KMS-11 (cell line): ENCODE measurements at regions not wholly inside any gene's neighbourhood (a gene's known extent, or its start where the extent isn't known, plus 50 kb on each side); places are given as distances from the start of the nearest gene placed in this dataset.

ENCODE experiments used
- H2AFZ ChIP-seq: fragments of 200-600 bp; sonication (generic); 2 replicates; pipeline ENCODE4 v1.6.1; 2016; ENCODE audit warnings: antibody characterized with exemption, mixed run types, low read depth
- H3K27ac ChIP-seq: fragments of 200-600 bp; sonication (generic); 2 replicates; pipeline ENCODE4 v1.6.1; 2016; ENCODE audit warnings: mild to moderate bottlenecking, mixed run types
- H3K27me3 ChIP-seq: fragments of 200-600 bp; sonication (generic); 2 replicates; pipeline ENCODE4 v1.6.1; 2017; ENCODE audit warnings: mild to moderate bottlenecking, low read depth, mixed run types, moderate library complexity; ENCODE audit not compliant: insufficient read depth
- H3K36me3 ChIP-seq: fragments of 200-600 bp; sonication (generic); 2 replicates; pipeline ENCODE4 v1.6.1; 2017; ENCODE audit warnings: mild to moderate bottlenecking, mixed run types; ENCODE audit not compliant: insufficient read depth
- H3K4me1 ChIP-seq: fragments of 200-600 bp; sonication (generic); 2 replicates; pipeline ENCODE4 v1.6.1; 2016; ENCODE audit warnings: mild to moderate bottlenecking, low read depth, mixed run types; ENCODE audit not compliant: poor library complexity, severe bottlenecking
- H3K4me2 ChIP-seq: fragments of 200-600 bp; sonication (generic); 2 replicates; pipeline ENCODE4 v1.7.0; 2016; ENCODE audit warnings: mild to moderate bottlenecking, mixed run types
- H3K4me3 ChIP-seq: fragments of 200-600 bp; sonication (generic); IDR thresholded peaks from 2 replicates; pipeline ENCODE4 v1.6.1; 2017; ENCODE audit warnings: low read depth, low read length, mixed read lengths; ENCODE audit not compliant: insufficient read depth
- H3K79me2 ChIP-seq: fragments of 200-600 bp; sonication (generic); 2 replicates; pipeline ENCODE4 v1.6.1; 2016; ENCODE audit warnings: low read depth, mixed run types; ENCODE audit not compliant: insufficient read depth
- H3K9ac ChIP-seq: fragments of 200-600 bp; sonication (generic); 2 replicates; pipeline ENCODE4 v1.6.1; 2016; ENCODE audit warnings: mild to moderate bottlenecking, mixed run types
- H4K20me1 ChIP-seq: fragments of 200-600 bp; sonication (generic); 2 replicates; pipeline ENCODE4 v1.6.1; 2016; ENCODE audit warnings: mild to moderate bottlenecking, mixed run types; ENCODE audit not compliant: insufficient read depth
- CTCF ChIP-seq: fragments of 200-600 bp; sonication (generic); conservative IDR thresholded peaks from 2 replicates; pipeline ENCODE4 v1.6.1; 2017; ENCODE audit warnings: low read depth, mild to moderate bottlenecking, antibody characterized with exemption, low read length, moderate library complexity, mixed read lengths

GRCh38 chr18:1891641-1892040 is 679.7 kb downstream of the METTL4 start:
- no peak for TF ChIP-seq CTCF
- Histone ChIP-seq H3K79me2 (no peaks in the 10 kb centered on the region), H3K4me1 (no peaks in the 10 kb centered on the region), H4K20me1 (no peaks in the 10 kb centered on the region), H3K4me2 (no peak overlapping the region), H3K27me3 (no peaks in the 10 kb centered on the region), H2AFZ (no peak overlapping the region), H3K36me3 (no peaks in the 10 kb centered on the region), H3K4me3 (no peak overlapping the region), H3K27ac (no peak overlapping the region), H3K9ac (no peak overlapping the region)

DNA sequence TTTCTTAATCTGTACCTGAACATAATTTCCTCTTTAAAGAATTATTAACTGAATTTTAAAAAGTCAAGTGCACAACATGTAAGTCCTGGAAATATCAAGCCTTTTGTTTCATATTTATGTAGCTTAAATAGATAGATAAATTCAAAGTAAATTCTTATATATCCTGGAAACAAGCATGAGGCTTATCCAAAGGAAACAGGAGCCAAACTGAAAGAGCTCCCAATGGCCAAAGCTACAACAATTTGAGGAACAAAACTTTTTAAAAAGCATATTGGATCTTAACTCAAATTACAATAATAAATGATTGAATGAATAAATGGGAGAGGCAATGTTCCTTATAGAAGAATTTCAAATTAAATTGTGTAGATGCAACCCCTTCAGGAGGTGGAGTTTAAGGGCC is 679.1 kb downstream of the METTL4 start:
- Histone ChIP-seq H4K20me1 (no peaks in the 10 kb centered on the region), H3K27ac (no peak overlapping the region), H3K4me1 (no peaks in the 10 kb centered on the region), H2AFZ (no peak overlapping the region), H3K27me3 (no peaks in the 10 kb centered on the region), H3K4me2 (no peak overlapping the region), H3K9ac (no peak overlapping the region), H3K36me3 (no peaks in the 10 kb centered on the region), H3K79me2 (no peaks in the 10 kb centered on the region), H3K4me3 (no peak overlapping the region)
- TF ChIP-seq CTCF, result no peak

DNA sequence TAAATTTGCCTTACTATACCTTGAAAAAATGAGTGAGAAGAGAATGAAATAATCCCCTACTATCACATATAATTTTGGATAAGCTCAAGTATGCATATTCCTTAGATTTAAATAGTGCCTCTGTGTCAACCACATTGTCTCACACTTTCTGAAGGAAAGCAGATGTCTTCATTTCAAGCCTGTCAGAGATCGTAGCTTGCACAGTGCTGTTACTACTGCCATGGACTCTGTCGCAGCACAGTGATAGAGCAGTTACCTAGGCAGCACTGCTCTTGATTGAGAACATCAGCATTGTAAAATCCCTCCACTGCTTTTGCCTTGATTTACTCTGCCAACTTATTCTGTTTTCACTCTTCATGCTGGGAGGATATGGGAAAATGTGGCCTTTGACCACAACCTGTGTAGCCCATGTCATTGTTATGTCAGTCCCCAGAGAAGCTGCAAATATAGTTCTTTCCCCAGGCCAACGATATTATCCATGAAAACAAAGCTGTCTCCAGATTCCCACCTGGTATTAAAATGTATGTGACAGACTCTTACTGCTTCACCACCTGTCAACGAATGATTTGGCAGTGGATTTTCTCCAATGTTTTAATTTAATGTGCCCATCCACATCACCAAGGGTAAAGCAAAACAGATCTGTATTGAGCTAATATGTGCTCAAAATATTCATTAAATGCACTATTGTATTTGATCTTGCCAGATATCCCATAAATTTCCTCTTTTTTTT is 675.7 kb downstream of the METTL4 start:
- H3K27ac ChIP-seq, result no peak overlapping the region
- no peak overlapping the region for H3K4me3 ChIP-seq
- no peaks in the 10 kb centered on the region for H3K79me2 ChIP-seq
- no peaks in the 10 kb centered on the region for H4K20me1 ChIP-seq
- no peaks in the 10 kb centered on the region for H3K36me3 ChIP-seq
- H3K9ac ChIP-seq, result no peak overlapping the region
- H3K4me2 ChIP-seq, result no peak overlapping the region
- H2AFZ ChIP-seq, result no peak overlapping the region
- no peak for TF ChIP-seq CTCF
- no peaks in the 10 kb centered on the region for H3K27me3 ChIP-seq
- no peaks in the 10 kb centered on the region for H3K4me1 ChIP-seq

DNA sequence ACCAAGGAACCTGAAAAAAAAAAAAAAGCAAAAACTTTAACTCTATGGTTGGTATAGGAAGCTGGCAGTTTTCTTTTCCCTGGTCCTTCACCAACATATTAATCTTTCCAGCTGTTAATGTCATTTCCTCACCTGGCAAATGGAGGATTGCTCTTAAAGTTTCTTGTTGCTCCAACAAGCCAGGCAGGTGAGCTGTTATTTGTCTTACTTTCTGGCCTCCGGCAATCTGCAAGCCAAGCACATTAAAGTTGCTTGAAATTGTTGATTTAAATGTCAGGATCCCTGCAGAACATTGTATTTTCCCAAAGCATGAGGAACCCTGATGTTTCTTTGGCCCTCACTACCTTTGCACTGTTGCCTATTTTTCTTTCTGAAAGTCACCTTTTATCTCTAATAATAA is 664.9 kb downstream of the METTL4 start:
- Histone ChIP-seq H3K4me3 (no peak overlapping the region), H2AFZ (no peak overlapping the region), H3K9ac (no peak overlapping the region), H4K20me1 (no peaks in the 10 kb centered on the region), H3K4me1 (no peaks in the 10 kb centered on the region), H3K27me3 (no peaks in the 10 kb centered on the region), H3K27ac (no peak overlapping the region), H3K4me2 (no peak overlapping the region), H3K36me3 (no peaks in the 10 kb centered on the region), H3K79me2 (no peaks in the 10 kb centered on the region)
- no peak for TF ChIP-seq CTCF
